OCI-LY7 (cell line): ENCODE measurements at regions not wholly inside any gene's neighbourhood (a gene's known extent, or its start where the extent isn't known, plus 50 kb on each side); places are given as distances from the start of the nearest gene placed in this dataset.

Source experiments
- BruUV-seq: library from RNA; stranded (reverse); fragments of 400-500 nt; replicated peaks from 2 replicates; lab custom pipeline; 2021; lab: Mats Ljungman, UMichigan
- CTCF ChIA-PET: fragments of 300-600 bp; sonication (Branson Sonifier 250); formaldehyde crosslinking; loops from one replicate; lab custom pipeline; 2022; ENCODE audit warnings: antibody characterized with exemption; ENCODE audit not compliant: unreplicated experiment; lab: Charles Lee
- POLR2A ChIA-PET: fragments of 300-600 bp; sonication (Branson Sonifier 250); formaldehyde crosslinking; loops from one replicate; lab custom pipeline; 2022; ENCODE audit warnings: antibody characterized with exemption; lab: Charles Lee
- DNase-seq: peaks from one replicate; pipeline ENCODE4 v3.0.0-alpha.2; 2015; ENCODE audit warnings: low spot score
- H2AFZ ChIP-seq: fragments of 200-600 bp; sonication (generic), shearing (Covaris generic); 2 replicates; pipeline ENCODE4 v1.6.1; 2014; ENCODE audit warnings: mild to moderate bottlenecking, antibody characterized with exemption, low read length, moderate library complexity
- H3K27ac ChIP-seq: fragments of 200-600 bp; sonication (generic); 2 replicates; pipeline ENCODE4 v1.5.1; 2014; ENCODE audit warnings: mixed run types, low read depth, mild to moderate bottlenecking, moderate library complexity, low read length, inconsistent platforms; ENCODE audit not compliant: poor library complexity, severe bottlenecking
- H3K36me3 ChIP-seq: fragments of 200-600 bp; sonication (generic); 2 replicates; pipeline ENCODE4 v1.6.1; 2014; ENCODE audit warnings: mild to moderate bottlenecking, antibody characterized with exemption, low read length, moderate library complexity, mixed read lengths; ENCODE audit not compliant: insufficient read depth
- H3K4me1 ChIP-seq: fragments of 200-600 bp; sonication (generic); 2 replicates; pipeline ENCODE4 v1.5.1; 2014; ENCODE audit warnings: mild to moderate bottlenecking, low read length; ENCODE audit not compliant: insufficient read depth, poor library complexity, severe bottlenecking
- H3K4me2 ChIP-seq: fragments of 200-600 bp; sonication (generic); 2 replicates; pipeline ENCODE4 v1.6.1; 2014; ENCODE audit warnings: mild to moderate bottlenecking, low read length
- H3K4me3 ChIP-seq: fragments of 200-600 bp; sonication (generic); 2 replicates; pipeline ENCODE4 v1.5.1; 2014; ENCODE audit warnings: mild to moderate bottlenecking, low read depth, low read length; ENCODE audit not compliant: poor library complexity, severe bottlenecking
- H3K79me2 ChIP-seq: fragments of 200-600 bp; sonication (generic); 2 replicates; pipeline ENCODE4 v1.6.1; 2016; ENCODE audit warnings: low read depth, mild to moderate bottlenecking, low read length, moderate library complexity, mixed read lengths; ENCODE audit not compliant: insufficient read depth
- H3K9me2 ChIP-seq: fragments of 200-600 bp; sonication (generic); 2 replicates; pipeline ENCODE4 v1.6.1; 2016; ENCODE audit warnings: mild to moderate bottlenecking, low read length, mixed read lengths; ENCODE audit not compliant: insufficient read depth
- H3K9me3 ChIP-seq: fragments of 200-600 bp; sonication (generic); 2 replicates; pipeline ENCODE4 v1.6.1; 2014; ENCODE audit warnings: mild to moderate bottlenecking, mixed run types, low read length, mixed read lengths
- H4K20me1 ChIP-seq: fragments of 200-600 bp; sonication (generic); 2 replicates; pipeline ENCODE4 v1.6.1; 2014; ENCODE audit warnings: mild to moderate bottlenecking, antibody characterized with exemption, low read length, moderate library complexity, mixed read lengths; ENCODE audit not compliant: insufficient read depth
- CTCF ChIP-seq: fragments of 200-600 bp; sonication (generic); conservative IDR thresholded peaks from 2 replicates; pipeline ENCODE4 v1.5.1; 2014; ENCODE audit warnings: mild to moderate bottlenecking, antibody characterized with exemption, low read length, moderate library complexity, mixed read lengths
- EZH2phosphoT487 ChIP-seq: fragments of 200-600 bp; sonication (generic); IDR thresholded peaks from 2 replicates; pipeline ENCODE4 v1.6.1; 2018; ENCODE audit warnings: low read depth, borderline replicate concordance, mild to moderate bottlenecking, mixed run types, antibody characterized with exemption, low read length, moderate library complexity, mixed read lengths
- intact Hi-C: fragments of 100-400 bp; cut with micrococcal nuclease; formaldehyde crosslinking; loops from one replicate; pipeline ENCODE4 v1.10.0; 2022; ENCODE audit not compliant: unreplicated experiment

- Histone ChIP-seq H4K20me1 (no peaks in the 10 kb centered on the region), H3K36me3 (no peaks in the 10 kb centered on the region), H3K4me3 (no peak overlapping the region), H2AFZ (no peak overlapping the region), H3K4me1 (no peaks in the 10 kb centered on the region), H3K9me3 (no peaks in the 10 kb centered on the region), H3K79me2 (no peaks in the 10 kb centered on the region), H3K9me2 (no peaks in the 10 kb centered on the region), H3K4me2 (no peak overlapping the region), H3K27ac (no peak overlapping the region)
- ChIA-PET CTCF (interaction anchor here (0.8 kb wide), 1 partner anchor 60 kb away, joined by 3 read pairs; no protein-coding TSS in a partner anchor), POLR2A (interaction anchor here (0.6 kb wide), 1 partner anchor 162 kb away, joined by 3 read pairs; no protein-coding TSS in a partner anchor)
- no peak for DNase-seq
- intact Hi-C loops = no loop called here
- no peak for TF ChIP-seq CTCF
- TF ChIP-seq EZH2phosphoT487 = no peak
- BruUV-seq = no TSS peak
Observed at GRCh38 chr1:244239261-244239770, 188.2 kb downstream of the ZBTB18 start.

GRCh38 chr1:244241438-244241837 is 190.4 kb downstream of the ZBTB18 start:
- POLR2A ChIA-PET = no interaction called here
- Histone ChIP-seq H3K79me2 (no peaks in the 10 kb centered on the region), H3K4me2 (no peak overlapping the region), H3K4me1 (no peaks in the 10 kb centered on the region), H3K9me3 (no peaks in the 10 kb centered on the region), H3K4me3 (no peak overlapping the region), H3K9me2 (no peaks in the 10 kb centered on the region), H3K27ac (no peak overlapping the region), H2AFZ (no peak overlapping the region), H3K36me3 (no peaks in the 10 kb centered on the region), H4K20me1 (no peaks in the 10 kb centered on the region)
- intact Hi-C loops = no loop called here
- no peak for TF ChIP-seq EZH2phosphoT487
- TF ChIP-seq CTCF = no peak
- DNase-seq = no peak
- no TSS peak for BruUV-seq
- CTCF ChIA-PET = interaction anchor here (0.6 kb wide), 2 partner anchors 874 to 896 kb away, joined by 3 read pairs; no protein-coding TSS in a partner anchor

GRCh38 chr1:244242446-244242845 is 191.4 kb downstream of the ZBTB18 start:
- BruUV-seq = no TSS peak
- Histone ChIP-seq H2AFZ (no peak overlapping the region), H3K9me3 (no peaks in the 10 kb centered on the region), H4K20me1 (no peaks in the 10 kb centered on the region), H3K4me1 (no peaks in the 10 kb centered on the region), H3K36me3 (no peaks in the 10 kb centered on the region), H3K9me2 (no peaks in the 10 kb centered on the region), H3K4me3 (no peak overlapping the region), H3K27ac (no peak overlapping the region), H3K4me2 (no peak overlapping the region), H3K79me2 (no peaks in the 10 kb centered on the region)
- CTCF ChIA-PET = no interaction called here
- TF ChIP-seq CTCF (no peak), EZH2phosphoT487 (no peak)
- intact Hi-C loops = no loop called here
- POLR2A ChIA-PET = no interaction called here
- no peak for DNase-seq
